Activated naive CD8-positive, alpha-beta T cell (primary cell): ENCODE measurements at regions not wholly inside any gene's neighbourhood (a gene's known extent, or its start where the extent isn't known, plus 50 kb on each side); places are given as distances from the start of the nearest gene placed in this dataset.

Source experiments
- H3K27ac Mint-ChIP-seq: one replicate; pipeline ENCODE4 v1.8.0; 2021; ENCODE audit warnings: mixed read lengths
- H3K27me3 Mint-ChIP-seq: one replicate; pipeline ENCODE4 v1.8.0; 2021; ENCODE audit warnings: mixed read lengths
- H3K36me3 Mint-ChIP-seq: one replicate; pipeline ENCODE4 v1.8.0; 2021; ENCODE audit warnings: mixed read lengths
- H3K4me1 Mint-ChIP-seq: one replicate; pipeline ENCODE4 v1.8.0; 2021; ENCODE audit warnings: low read depth, mixed read lengths
- H3K4me3 Mint-ChIP-seq: one replicate; pipeline ENCODE4 v1.8.0; 2021; ENCODE audit warnings: mild to moderate bottlenecking, mixed read lengths
- H3K9me3 Mint-ChIP-seq: one replicate; pipeline ENCODE4 v1.8.0; 2021; ENCODE audit warnings: low read depth, mixed read lengths

DNA sequence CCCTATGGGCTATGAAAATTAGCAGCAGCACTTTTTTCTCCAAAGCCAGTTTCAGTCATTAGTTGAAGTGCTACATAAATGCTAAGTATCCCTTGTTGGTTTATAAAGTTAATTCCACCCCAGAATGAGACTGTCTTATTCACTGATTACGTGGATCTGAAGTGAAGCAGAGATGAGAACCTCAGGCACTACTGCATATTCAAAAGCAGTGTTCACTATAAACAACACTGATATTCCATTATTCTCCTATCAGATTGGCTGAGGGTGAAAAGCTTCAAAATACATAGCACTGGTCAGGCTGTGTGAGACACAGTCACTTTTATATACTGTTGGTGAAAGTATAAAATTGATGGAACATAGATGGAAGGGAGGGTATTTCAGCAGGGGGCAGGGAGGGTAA, 395.7 kb upstream of the RARB start:
- peaks cover 2% of the 10 kb centered on the region for H3K27me3 Mint-ChIP-seq
- H3K27ac Mint-ChIP-seq: no peak overlapping the region
- no peak overlapping the region for H3K4me3 Mint-ChIP-seq
- no peaks in the 10 kb centered on the region for H3K4me1 Mint-ChIP-seq
- peaks cover 4% of the 10 kb centered on the region for H3K9me3 Mint-ChIP-seq
- H3K36me3 Mint-ChIP-seq: no peaks in the 10 kb centered on the region

DNA sequence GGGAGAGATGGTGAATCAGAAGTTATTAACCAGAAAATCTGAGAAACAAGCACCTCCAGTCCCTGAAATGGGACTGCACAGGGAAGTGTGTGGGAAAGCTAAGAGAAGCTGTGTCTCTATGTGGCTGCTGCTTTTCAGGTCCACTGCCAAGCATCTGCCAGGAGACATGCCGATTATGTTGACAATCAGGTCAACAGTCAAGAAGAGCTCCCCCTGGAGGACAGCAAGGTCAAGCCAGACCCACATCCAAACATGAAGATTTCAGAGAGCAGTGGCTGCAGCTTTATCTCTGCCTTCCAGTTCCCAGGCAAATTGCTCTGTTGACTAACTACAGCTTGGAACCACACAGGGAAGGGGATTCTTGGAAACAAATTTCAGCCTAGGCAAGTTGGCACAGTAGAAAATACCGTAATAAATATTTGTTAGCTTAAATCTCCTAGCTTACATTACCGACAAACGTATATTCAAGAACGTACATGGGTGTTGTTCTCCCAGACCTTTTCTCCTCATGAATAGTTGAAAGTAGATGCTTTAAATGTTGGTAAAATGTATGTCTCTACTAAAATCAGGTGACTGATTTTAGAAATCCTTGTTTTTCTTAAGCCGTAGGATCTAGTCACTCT, 394.5 kb upstream of the RARB start:
- H3K27ac Mint-ChIP-seq: no peak overlapping the region
- H3K9me3 Mint-ChIP-seq: peaks cover 4% of the 10 kb centered on the region
- H3K4me3 Mint-ChIP-seq: no peak overlapping the region
- peaks cover 2% of the 10 kb centered on the region for H3K27me3 Mint-ChIP-seq
- no peaks in the 10 kb centered on the region for H3K4me1 Mint-ChIP-seq
- H3K36me3 Mint-ChIP-seq: no peaks in the 10 kb centered on the region

DNA sequence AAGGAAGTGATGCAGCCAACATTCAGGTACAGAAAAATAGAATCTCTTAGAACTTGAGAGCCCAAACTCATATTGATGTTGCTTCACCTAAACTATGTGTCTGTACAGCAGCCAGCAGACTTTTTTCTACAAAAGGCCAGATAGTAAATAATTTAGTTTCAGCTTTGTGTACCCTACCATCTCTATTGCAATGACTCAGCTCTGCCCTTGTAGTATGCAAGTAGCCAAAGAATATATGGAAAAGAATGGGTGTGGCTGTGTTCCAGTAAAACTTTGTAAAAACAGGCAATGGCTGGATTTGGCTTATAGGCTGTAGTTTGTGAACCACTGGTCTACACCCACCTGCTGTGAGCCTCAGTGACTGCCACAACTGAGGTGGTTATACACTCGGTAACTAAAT, 392.5 kb upstream of the RARB start:
- Mint-ChIP-seq H3K36me3 (no peaks in the 10 kb centered on the region), H3K4me1 (no peaks in the 10 kb centered on the region), H3K27me3 (peaks cover 2% of the 10 kb centered on the region), H3K27ac (no peak overlapping the region), H3K9me3 (peaks cover 8% of the 10 kb centered on the region), H3K4me3 (no peak overlapping the region)

DNA sequence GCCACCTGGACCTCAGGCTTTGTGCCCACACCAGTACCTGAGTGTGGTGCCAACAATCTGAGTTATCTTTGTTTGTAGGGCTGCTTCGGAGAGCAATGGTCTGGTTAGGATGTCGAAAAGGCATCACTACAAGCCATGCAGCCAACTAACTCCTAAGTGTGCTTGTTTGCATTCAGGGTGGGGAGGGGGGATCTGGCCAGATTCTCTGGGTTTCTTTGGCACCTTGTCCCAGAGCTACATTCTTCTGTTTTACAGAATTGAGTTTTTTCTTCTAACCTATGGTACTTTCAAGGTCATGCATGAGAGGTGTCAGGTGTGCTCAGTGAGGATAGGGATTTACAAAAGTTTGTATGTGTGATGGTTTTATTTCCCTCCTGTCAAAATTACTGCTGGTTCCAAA, 391.4 kb upstream of the RARB start:
- Mint-ChIP-seq H3K4me3 (no peak overlapping the region), H3K9me3 (peaks cover 4% of the 10 kb centered on the region), H3K4me1 (no peaks in the 10 kb centered on the region), H3K36me3 (no peaks in the 10 kb centered on the region), H3K27me3 (peaks cover 2% of the 10 kb centered on the region), H3K27ac (no peak overlapping the region)

DNA sequence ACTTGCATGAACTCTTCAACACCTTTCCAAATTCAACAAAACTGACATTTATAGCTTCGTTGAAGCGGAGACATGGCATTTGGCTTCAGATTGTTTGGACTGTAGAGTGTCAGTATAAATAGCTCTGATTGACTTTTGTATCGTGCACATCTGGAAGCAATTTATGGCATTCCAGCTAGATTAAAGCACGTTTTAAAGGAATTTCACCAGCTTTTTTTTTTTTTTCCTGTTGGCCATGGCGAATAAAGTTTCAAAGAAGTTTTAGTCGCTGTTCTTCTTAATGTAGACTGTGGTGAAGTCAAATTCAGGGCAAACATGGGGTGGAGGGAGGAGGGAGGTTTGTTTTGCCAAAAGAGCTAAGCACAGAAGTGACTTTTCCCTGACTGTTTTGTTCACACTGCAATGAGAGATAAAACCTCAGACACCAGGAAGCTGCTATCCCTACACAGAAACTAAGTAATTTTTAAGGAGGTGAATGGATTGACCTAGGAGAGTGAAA, 391.0 kb upstream of the RARB start:
- no peak overlapping the region for H3K27ac Mint-ChIP-seq
- H3K4me1 Mint-ChIP-seq: no peaks in the 10 kb centered on the region
- H3K4me3 Mint-ChIP-seq: no peak overlapping the region
- no peaks in the 10 kb centered on the region for H3K36me3 Mint-ChIP-seq
- peaks cover 2% of the 10 kb centered on the region for H3K27me3 Mint-ChIP-seq
- H3K9me3 Mint-ChIP-seq: peaks cover 4% of the 10 kb centered on the region

DNA sequence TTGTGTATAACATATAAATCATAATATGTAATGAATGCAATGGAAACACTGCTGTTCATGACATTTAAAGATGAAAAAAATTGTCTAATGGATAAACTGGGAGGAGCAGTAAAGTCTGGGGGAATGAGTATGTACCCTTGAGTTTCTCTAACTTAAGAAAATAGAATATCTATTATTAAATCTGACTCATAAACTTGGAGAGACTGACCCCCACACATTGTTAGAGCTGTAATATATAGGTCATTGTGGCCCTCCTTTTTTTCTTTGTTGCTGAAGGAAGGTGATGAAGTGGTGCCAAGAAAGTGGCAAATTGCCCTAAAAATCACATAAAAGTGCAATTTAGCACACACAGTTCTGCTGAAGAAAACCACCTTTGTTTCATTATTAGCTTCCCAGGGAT, 389.8 kb upstream of the RARB start:
- Mint-ChIP-seq H3K27ac (no peak overlapping the region), H3K4me1 (no peaks in the 10 kb centered on the region), H3K9me3 (peaks cover 4% of the 10 kb centered on the region), H3K4me3 (no peak overlapping the region), H3K27me3 (peaks cover 2% of the 10 kb centered on the region), H3K36me3 (no peaks in the 10 kb centered on the region)

DNA sequence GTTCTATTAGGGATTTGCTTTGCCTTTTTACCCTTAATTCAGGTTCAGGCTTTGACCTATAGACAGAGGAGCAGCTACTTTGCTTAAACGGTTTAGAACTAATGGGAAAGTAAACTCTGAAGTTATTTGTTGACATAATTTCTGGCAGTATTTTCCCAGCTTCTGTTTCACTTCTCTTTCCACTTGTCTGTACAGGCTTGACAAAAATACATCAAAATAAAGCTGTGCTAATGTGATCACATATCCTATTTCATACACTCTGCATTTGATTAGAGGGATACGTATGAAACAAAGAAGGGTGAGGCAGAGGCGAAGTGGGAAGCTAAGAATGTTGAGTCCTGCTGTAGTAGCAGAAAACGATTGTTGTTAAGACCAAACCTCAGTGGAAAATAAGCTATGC, 389.1 kb upstream of the RARB start:
- no peak overlapping the region for H3K4me3 Mint-ChIP-seq
- no peaks in the 10 kb centered on the region for H3K4me1 Mint-ChIP-seq
- H3K36me3 Mint-ChIP-seq: no peaks in the 10 kb centered on the region
- H3K27ac Mint-ChIP-seq: no peak overlapping the region
- no peaks in the 10 kb centered on the region for H3K27me3 Mint-ChIP-seq
- H3K9me3 Mint-ChIP-seq: peaks cover 4% of the 10 kb centered on the region

DNA sequence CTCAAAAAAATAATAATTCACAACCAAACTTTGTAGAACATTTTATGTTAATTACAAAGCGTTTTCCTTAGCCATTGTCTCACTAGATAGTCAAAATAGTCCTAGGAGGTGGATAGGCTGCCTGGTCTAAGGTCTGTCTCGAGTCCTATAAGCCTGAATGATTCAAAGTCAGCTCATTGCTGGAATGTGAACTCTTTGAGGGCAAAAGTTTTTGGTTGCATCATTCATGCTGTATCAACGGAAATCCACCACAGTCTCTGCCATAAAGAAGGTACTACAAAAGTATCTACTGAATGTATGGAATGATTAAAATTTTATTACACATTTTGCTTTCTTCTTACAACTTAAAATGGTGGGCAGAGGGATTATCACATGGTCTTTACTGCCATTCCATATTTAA, 387.3 kb upstream of the RARB start:
- no peaks in the 10 kb centered on the region for H3K36me3 Mint-ChIP-seq
- H3K27me3 Mint-ChIP-seq: no peaks in the 10 kb centered on the region
- H3K4me1 Mint-ChIP-seq: no peaks in the 10 kb centered on the region
- peaks cover 4% of the 10 kb centered on the region for H3K9me3 Mint-ChIP-seq
- no peak overlapping the region for H3K27ac Mint-ChIP-seq
- no peak overlapping the region for H3K4me3 Mint-ChIP-seq

DNA sequence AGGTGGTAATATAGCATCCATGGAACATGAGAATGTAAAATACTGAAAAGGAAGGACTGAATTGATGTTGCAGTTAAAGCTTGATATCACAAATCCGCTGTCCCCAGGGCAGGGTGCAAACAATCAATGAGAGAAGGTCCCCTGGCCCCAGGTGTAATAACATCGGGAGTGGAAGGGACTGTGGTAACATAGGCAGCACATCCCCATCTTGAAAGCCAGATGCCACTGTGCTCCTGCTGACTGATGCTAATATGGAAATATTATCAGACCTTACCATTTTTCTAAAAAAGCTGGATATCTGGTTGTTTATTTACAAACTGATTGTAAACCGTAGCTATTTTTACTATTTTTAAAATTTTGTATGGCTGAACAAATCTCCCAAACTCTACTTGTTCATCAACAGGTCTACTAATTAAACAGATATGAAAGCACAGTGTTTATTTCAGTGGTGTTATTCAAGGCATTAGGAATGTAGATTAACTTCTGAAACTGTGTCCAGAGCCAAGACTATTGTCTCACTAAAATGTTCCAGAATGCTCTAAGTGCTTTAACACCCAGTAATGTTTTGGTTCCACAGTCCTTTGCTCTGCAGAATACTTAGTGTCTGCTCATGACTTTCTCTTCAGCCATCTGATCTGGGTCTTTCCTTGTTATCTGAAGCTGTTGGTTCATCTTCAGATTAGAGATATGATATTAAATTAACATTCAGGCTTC, 386.0 kb upstream of the RARB start:
- no peaks in the 10 kb centered on the region for H3K4me1 Mint-ChIP-seq
- H3K4me3 Mint-ChIP-seq: no peak overlapping the region
- H3K27me3 Mint-ChIP-seq: no peaks in the 10 kb centered on the region
- no peaks in the 10 kb centered on the region for H3K36me3 Mint-ChIP-seq
- H3K9me3 Mint-ChIP-seq: peaks cover 4% of the 10 kb centered on the region
- no peak overlapping the region for H3K27ac Mint-ChIP-seq

DNA sequence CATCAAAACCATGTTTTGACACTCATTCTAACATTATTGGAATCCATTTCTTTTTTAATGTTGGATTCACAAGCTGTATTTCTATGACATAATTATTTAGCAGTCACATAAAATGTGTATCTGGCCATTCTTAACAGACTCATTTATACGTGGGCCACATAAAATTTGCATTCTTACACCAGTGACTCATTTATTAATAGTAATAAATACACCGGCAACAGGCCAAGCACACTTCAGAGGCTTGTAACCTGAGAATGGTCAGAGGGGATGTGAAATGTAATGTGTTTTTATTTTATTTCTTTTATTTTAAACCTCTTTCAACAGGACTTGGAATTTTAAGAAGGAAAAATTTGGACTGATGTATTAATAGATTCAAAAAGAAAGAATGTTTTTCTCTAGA, 384.9 kb upstream of the RARB start:
- Mint-ChIP-seq H3K27ac (no peak overlapping the region), H3K9me3 (peaks cover 7% of the 10 kb centered on the region), H3K4me1 (no peaks in the 10 kb centered on the region), H3K27me3 (no peaks in the 10 kb centered on the region), H3K36me3 (no peaks in the 10 kb centered on the region), H3K4me3 (no peak overlapping the region)

DNA sequence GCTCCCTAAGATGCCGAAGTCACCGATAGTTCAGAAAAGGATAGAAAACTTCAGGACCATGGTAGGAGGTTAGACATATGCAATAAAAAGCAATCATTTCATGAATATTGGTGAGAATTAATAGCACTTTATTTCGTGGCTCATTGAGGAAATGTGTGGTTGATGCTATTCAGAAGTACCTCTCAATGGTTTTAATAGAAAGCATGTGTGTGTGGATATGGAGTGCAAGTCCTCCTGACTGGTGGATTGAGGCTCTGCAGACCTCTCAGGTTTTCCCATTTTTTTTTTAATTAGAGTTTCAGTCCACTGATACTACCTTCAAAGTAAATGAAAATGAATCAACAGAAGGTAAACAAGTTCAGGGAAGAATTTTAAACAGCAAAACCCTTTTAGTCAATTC, 384.3 kb upstream of the RARB start:
- H3K27ac Mint-ChIP-seq: no peak overlapping the region
- no peaks in the 10 kb centered on the region for H3K36me3 Mint-ChIP-seq
- no peaks in the 10 kb centered on the region for H3K27me3 Mint-ChIP-seq
- H3K9me3 Mint-ChIP-seq: peaks cover 7% of the 10 kb centered on the region
- no peaks in the 10 kb centered on the region for H3K4me1 Mint-ChIP-seq
- no peak overlapping the region for H3K4me3 Mint-ChIP-seq

DNA sequence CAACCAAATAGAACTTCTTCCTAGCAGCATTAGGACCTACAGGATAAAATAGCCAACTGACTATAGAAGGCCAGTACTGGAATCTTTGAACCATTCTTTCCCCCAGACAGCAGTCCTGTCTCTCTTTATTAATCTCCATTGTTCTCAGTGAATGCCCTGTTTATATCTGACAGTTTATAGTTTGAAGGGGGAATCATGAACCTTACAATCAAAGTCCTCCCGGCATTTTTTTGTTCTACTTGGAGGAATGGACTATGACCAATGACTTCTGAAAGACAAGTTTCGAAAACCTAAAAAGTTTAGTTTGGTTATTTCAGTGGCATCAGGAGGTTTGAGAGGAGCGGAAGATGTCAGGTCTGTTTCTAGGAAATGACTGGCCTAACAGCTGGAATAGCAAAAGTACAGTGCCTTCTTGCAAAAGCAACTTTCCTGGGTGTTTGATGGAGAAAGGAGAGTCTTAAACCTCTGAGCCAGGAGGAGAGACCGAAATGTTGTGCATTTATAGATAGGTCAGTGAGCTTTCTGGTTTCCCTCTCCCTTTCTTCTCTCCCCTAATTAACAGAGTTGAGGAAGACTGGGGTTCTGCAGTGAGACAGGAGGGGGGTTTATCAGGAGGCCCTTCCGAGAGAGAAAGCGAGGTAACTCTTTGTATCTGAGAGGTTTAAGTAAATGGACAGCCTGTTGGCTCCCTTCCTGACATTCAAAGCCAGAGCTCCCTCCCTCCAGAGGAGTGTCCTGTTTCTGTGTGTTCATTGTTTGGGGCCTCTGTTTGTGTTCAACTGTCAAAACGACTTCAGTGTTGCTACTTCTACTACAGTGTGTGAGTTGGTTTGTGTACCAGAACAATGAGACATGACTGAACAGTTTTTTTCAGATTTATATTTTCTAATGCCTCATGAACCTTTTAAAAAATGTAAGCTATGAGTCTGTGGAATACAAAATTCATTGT, 383.0 kb upstream of the RARB start:
- no peaks in the 10 kb centered on the region for H3K27me3 Mint-ChIP-seq
- H3K9me3 Mint-ChIP-seq: peaks cover 3% of the 10 kb centered on the region
- no peak overlapping the region for H3K27ac Mint-ChIP-seq
- no peaks in the 10 kb centered on the region for H3K4me1 Mint-ChIP-seq
- no peak overlapping the region for H3K4me3 Mint-ChIP-seq
- H3K36me3 Mint-ChIP-seq: no peaks in the 10 kb centered on the region

DNA sequence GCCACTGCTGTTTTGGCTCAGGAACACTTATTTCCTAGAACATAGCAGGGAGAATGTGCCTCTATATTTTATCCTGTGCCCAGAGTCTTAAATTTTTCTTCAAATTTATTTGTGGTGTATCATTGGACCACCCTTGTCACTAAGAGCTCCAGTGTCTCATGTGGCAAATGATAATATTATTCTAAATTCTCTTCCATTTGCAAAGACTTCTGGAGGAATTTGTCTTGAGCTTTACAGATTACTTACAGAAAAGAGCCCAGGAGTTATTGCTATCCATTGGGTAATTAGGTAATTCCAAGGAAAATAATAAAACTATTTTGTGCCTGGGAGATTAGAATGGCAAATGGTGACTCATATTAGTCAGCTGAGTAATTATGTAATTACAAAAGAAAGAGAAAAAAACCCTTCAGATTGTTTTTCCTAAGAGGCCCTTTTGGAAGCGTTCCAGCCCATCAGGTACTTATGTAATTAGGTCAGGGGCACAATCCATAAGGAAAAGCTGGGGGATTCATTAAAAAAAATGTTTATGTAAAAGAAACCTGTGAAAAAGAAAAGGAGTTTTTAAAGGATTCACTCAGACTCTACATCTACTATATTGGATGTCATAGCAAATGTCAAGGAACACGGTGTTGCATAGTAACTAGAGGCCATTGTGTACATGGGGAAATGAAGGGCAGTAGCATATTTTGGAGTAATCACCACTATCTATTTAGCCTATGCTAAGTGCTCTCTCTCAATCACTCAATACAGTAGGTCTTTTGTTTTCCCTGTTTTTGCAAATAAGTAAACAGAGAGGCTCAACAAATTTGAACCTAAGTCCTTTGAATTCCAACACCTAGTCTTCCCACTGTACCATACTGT, 380.9 kb upstream of the RARB start:
- Mint-ChIP-seq H3K4me3 (no peak overlapping the region), H3K9me3 (peaks cover 10% of the 10 kb centered on the region), H3K36me3 (no peaks in the 10 kb centered on the region), H3K27ac (no peak overlapping the region), H3K27me3 (no peaks in the 10 kb centered on the region), H3K4me1 (no peaks in the 10 kb centered on the region)

DNA sequence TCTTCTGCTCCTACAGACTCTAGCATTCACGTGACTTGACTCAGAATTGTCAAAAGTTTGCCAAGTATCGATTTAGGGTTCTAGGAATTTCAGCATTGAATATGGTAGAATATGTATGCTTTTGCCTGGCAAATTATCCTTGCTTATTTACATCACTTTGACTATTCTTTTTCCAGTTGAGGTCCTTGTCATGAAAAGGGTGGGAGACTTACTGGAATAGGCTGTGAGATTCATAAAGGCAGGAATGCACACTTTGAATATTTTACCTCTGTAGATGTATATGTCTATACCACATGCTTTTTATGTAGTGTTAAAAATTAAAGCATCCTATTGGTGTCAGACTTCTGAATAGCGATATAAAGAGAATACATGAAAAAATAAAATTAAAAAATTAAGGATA, 378.8 kb upstream of the RARB start:
- Mint-ChIP-seq H3K9me3 (peaks cover 10% of the 10 kb centered on the region), H3K27ac (no peak overlapping the region), H3K4me1 (no peaks in the 10 kb centered on the region), H3K27me3 (no peaks in the 10 kb centered on the region), H3K36me3 (no peaks in the 10 kb centered on the region), H3K4me3 (no peak overlapping the region)
